ENCODE measurements at regions not wholly inside any gene's neighbourhood (a gene's known extent, or its start where the extent isn't known, plus 50 kb on each side); places are given as distances from the start of the nearest gene placed in this dataset.

DNA sequence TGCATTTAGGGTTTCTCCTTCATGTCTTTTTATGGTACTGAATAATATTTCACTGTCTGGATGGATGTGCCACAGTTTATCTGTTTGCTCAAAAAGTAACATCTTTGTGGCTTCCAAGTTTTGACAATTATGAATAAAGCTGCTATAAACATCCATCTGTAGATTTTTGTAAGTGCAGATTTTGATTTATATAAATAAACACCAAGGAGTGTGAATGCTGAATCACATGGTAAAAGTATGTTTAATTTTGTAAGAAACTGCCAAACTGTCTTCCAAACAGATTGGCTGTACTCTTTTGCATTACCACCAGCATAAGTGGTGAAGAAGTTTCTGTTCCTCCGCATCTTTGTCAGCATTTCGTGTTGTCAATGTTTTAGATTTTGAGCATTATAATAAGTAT lies 158.7 kb upstream of the GIMD1 start:
- TF ChIP-seq, protein P1, sequence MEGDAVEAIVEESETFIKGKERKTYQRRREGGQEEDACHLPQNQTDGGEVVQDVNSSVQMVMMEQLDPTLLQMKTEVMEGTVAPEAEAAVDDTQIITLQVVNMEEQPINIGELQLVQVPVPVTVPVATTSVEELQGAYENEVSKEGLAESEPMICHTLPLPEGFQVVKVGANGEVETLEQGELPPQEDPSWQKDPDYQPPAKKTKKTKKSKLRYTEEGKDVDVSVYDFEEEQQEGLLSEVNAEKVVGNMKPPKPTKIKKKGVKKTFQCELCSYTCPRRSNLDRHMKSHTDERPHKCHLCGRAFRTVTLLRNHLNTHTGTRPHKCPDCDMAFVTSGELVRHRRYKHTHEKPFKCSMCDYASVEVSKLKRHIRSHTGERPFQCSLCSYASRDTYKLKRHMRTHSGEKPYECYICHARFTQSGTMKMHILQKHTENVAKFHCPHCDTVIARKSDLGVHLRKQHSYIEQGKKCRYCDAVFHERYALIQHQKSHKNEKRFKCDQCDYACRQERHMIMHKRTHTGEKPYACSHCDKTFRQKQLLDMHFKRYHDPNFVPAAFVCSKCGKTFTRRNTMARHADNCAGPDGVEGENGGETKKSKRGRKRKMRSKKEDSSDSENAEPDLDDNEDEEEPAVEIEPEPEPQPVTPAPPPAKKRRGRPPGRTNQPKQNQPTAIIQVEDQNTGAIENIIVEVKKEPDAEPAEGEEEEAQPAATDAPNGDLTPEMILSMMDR (IDR thresholded peaks at IDR 0.05; ENCODE audit: low read length) = no peak
- TF ChIP-seq EZH2 (optimal IDR thresholded peaks at IDR 0.05; ENCODE audit: low read depth, low read length) (no peak), EZH2phosphoT487 (IDR thresholded peaks at IDR 0.05; ENCODE audit: low read length) (no peak)

All from MM.1S (cell line).